IMR-90 (cell line): ENCODE measurements at regions not wholly inside any gene's neighbourhood (a gene's known extent, or its start where the extent isn't known, plus 50 kb on each side); places are given as distances from the start of the nearest gene placed in this dataset.

Experiments used
- ATAC-seq: fragments of 200-7000 bp; cut with Tn5 transposase; 2 replicates; pipeline ENCODE4 v1.9.1; 2020; ENCODE audit warnings: low read depth, mild to moderate bottlenecking, moderate library complexity
- BruUV-seq: library from RNA; stranded (reverse); fragments of 400-500 nt; replicated peaks from 2 replicates; lab custom pipeline; 2021; lab: Mats Ljungman, UMichigan
- CTCF ChIA-PET: fragments of 300-600 bp; formaldehyde crosslinking; extraction: SDS; loops from one replicate; lab custom pipeline; 2021; ENCODE audit warnings: antibody characterized with exemption; lab: Yijun Ruan, JAX
- POLR2A ChIA-PET: fragments of 300-600 bp; sonication (Branson Sonifier 250); formaldehyde crosslinking; loops from one replicate; lab custom pipeline; 2022; ENCODE audit warnings: antibody characterized with exemption; ENCODE audit not compliant: unreplicated experiment; lab: Charles Lee
- DNase-seq: peaks from one replicate; pipeline ENCODE4 v3.0.0; 2013
- H2AFZ ChIP-seq: replicated peaks from 2 replicates; pipeline ENCODE3; 2013; ENCODE audit warnings: low read length, mild to moderate bottlenecking; ENCODE audit not compliant: poor library complexity
- H2AK5ac ChIP-seq: 2 replicates; pipeline ENCODE4 v1.6.1; 2013; ENCODE audit warnings: low read depth, low read length, inconsistent platforms
- H2AK9ac ChIP-seq: replicated peaks from 2 replicates; pipeline ENCODE3; 2013; ENCODE audit warnings: mild to moderate bottlenecking, low read depth, low read length, moderate library complexity; ENCODE audit not compliant: poor library complexity
- H2BK120ac ChIP-seq: 2 replicates; pipeline ENCODE4 v1.6.1; 2013; ENCODE audit warnings: low read depth, low read length, inconsistent platforms
- H2BK15ac ChIP-seq: 3 replicates; pipeline ENCODE4 v1.6.1; 2013; ENCODE audit warnings: low read depth, low read length, inconsistent platforms
- H2BK20ac ChIP-seq: 2 replicates; pipeline ENCODE4 v1.6.1; 2013; ENCODE audit warnings: low read depth, mild to moderate bottlenecking, inconsistent platforms, low read length, moderate library complexity
- H2BK5ac ChIP-seq: 2 replicates; pipeline ENCODE4 v1.6.1; 2013; ENCODE audit warnings: mild to moderate bottlenecking, low read depth, low read length, inconsistent platforms; ENCODE audit not compliant: poor library complexity, severe bottlenecking
- H3K14ac ChIP-seq: replicated peaks from 2 replicates; pipeline ENCODE4 v1.6.1; 2013; ENCODE audit warnings: low read depth, low read length, inconsistent platforms
- H3K18ac ChIP-seq: 2 replicates; pipeline ENCODE4 v1.6.1; 2013; ENCODE audit warnings: low read depth, low read length, control low read depth
- H3K23ac ChIP-seq: 2 replicates; pipeline ENCODE4 v1.6.1; 2013; ENCODE audit warnings: low read depth, low read length, inconsistent platforms
- H3K27ac ChIP-seq: 2 replicates; pipeline ENCODE4 v1.5.1; 2013; ENCODE audit warnings: mild to moderate bottlenecking, control low read depth, low read length; ENCODE audit not compliant: insufficient read depth
- H3K27me3 ChIP-seq: 2 replicates; pipeline ENCODE4 v1.6.1; 2013; ENCODE audit warnings: low read length; ENCODE audit not compliant: control insufficient read depth, insufficient read depth
- H3K36me3 ChIP-seq: 2 replicates; pipeline ENCODE4 v1.6.1; 2013; ENCODE audit warnings: low read length, mixed read lengths; ENCODE audit not compliant: control insufficient read depth, insufficient read depth
- H3K4ac ChIP-seq: 2 replicates; pipeline ENCODE4 v1.6.1; 2013; ENCODE audit warnings: low read depth, low read length, inconsistent platforms
- H3K4me1 ChIP-seq: 2 replicates; pipeline ENCODE4 v1.6.1; 2013; ENCODE audit warnings: low read length, mixed read lengths; ENCODE audit not compliant: control insufficient read depth, insufficient read depth
- H3K4me2 ChIP-seq: 2 replicates; pipeline ENCODE4 v1.6.1; 2013; ENCODE audit warnings: low read depth, mild to moderate bottlenecking, control low read depth, low read length, moderate library complexity
- H3K4me3 ChIP-seq: 2 replicates; pipeline ENCODE4 v1.5.1; 2013; ENCODE audit warnings: low read depth, mild to moderate bottlenecking, control low read depth, low read length, moderate library complexity; ENCODE audit not compliant: insufficient read depth
- H3K56ac ChIP-seq: 2 replicates; pipeline ENCODE4 v1.6.1; 2013; ENCODE audit warnings: low read length, inconsistent platforms; ENCODE audit not compliant: insufficient read depth; ENCODE audit errors: extremely low read depth
- H3K79me1 ChIP-seq, 2 experiments: 2 replicates each; pipeline ENCODE4 v1.6.1; 2013; ENCODE audit warnings: low read length in 2 of 2, inconsistent platforms in 1 of 2, low read depth in 1 of 2
- H3K9ac ChIP-seq: 2 replicates; pipeline ENCODE4 v1.6.1; 2013; ENCODE audit warnings: low read depth, low read length, control low read depth
- H3K9me1 ChIP-seq: 2 replicates; pipeline ENCODE4 v1.6.1; 2013; ENCODE audit warnings: low read length, inconsistent platforms; ENCODE audit not compliant: insufficient read depth
- H3K9me3 ChIP-seq: 2 replicates; pipeline ENCODE4 v1.6.1; 2013; ENCODE audit warnings: low read length; ENCODE audit not compliant: control insufficient read depth, insufficient read depth
- H4K20me1 ChIP-seq: 2 replicates; pipeline ENCODE4 v1.6.1; 2013; ENCODE audit warnings: low read length, inconsistent platforms; ENCODE audit not compliant: insufficient read depth
- H4K5ac ChIP-seq: 2 replicates; pipeline ENCODE4 v1.6.1; 2013; ENCODE audit warnings: mild to moderate bottlenecking, low read depth, low read length, control low read depth
- H4K8ac ChIP-seq, 2 experiments: 2 replicates each; pipeline ENCODE4 v1.6.1; 2013; ENCODE audit warnings: low read depth in 2 of 2, low read length in 2 of 2, control low read depth in 1 of 2, inconsistent platforms in 1 of 2
- H4K91ac ChIP-seq: 2 replicates; pipeline ENCODE4 v1.6.1; 2013; ENCODE audit warnings: low read depth, low read length, inconsistent platforms; ENCODE audit not compliant: insufficient read depth
- BHLHE40 ChIP-seq: fragments of 150-350 bp; IDR thresholded peaks from 2 replicates; pipeline ENCODE4 v1.6.1; 2016; ENCODE audit warnings: mild to moderate bottlenecking, low read depth, low read length
- CEBPB ChIP-seq: IDR thresholded peaks from 2 replicates; pipeline ENCODE4 v1.6.1; 2012; ENCODE audit warnings: low read depth, low read length, improper control_type of control experiment
- CHD1 ChIP-seq: IDR thresholded peaks from 2 replicates; pipeline ENCODE4 v1.6.1; 2012; ENCODE audit warnings: low read depth, low read length, improper control_type of control experiment
- CTCF ChIP-seq: conservative IDR thresholded peaks from 2 replicates; pipeline ENCODE4 v1.5.1; 2012; ENCODE audit warnings: mild to moderate bottlenecking, low read depth, low read length, improper control_type of control experiment
- ELK1 ChIP-seq: fragments of 150-350 bp; IDR thresholded peaks from 2 replicates; pipeline ENCODE4 v1.6.1; 2016; ENCODE audit warnings: low read depth, mild to moderate bottlenecking, low read length, moderate library complexity, borderline replicate concordance
- FOS ChIP-seq: fragments of 150-350 bp; IDR thresholded peaks from 2 replicates; pipeline ENCODE4 v1.6.1; 2016; ENCODE audit warnings: low read depth, low read length
- MAFK ChIP-seq: IDR thresholded peaks from 2 replicates; pipeline ENCODE4 v1.6.1; 2012; ENCODE audit warnings: low read depth, low read length, improper control_type of control experiment
- NFE2L2 ChIP-seq: fragments of 150-350 bp; IDR thresholded peaks from 2 replicates; pipeline ENCODE4 v1.6.1; 2016; ENCODE audit warnings: low read depth, mild to moderate bottlenecking, low read length
- POLR2A ChIP-seq: IDR thresholded peaks from 2 replicates; pipeline ENCODE4 v1.6.1; 2012; ENCODE audit warnings: mild to moderate bottlenecking, low read depth, low read length
- RAD21 ChIP-seq: IDR thresholded peaks from 2 replicates; pipeline ENCODE4 v1.6.1; 2012; ENCODE audit warnings: low read length, improper control_type of control experiment
- RCOR1 ChIP-seq: IDR thresholded peaks from 2 replicates; pipeline ENCODE4 v1.6.1; 2012; ENCODE audit warnings: mild to moderate bottlenecking, low read length, improper control_type of control experiment; ENCODE audit not compliant: insufficient replicate concordance
- RFX5 ChIP-seq: IDR thresholded peaks from 2 replicates; pipeline ENCODE4 v1.8.0; 2012; ENCODE audit warnings: low read depth, mild to moderate bottlenecking, low read length, moderate library complexity
- SMC3 ChIP-seq: fragments of 150-350 bp; IDR thresholded peaks from 2 replicates; pipeline ENCODE4 v1.6.1; 2016; ENCODE audit warnings: low read depth, mild to moderate bottlenecking, antibody characterized with exemption, low read length, moderate library complexity
- WGBS, 2 experiments: methylation state at CpG; one replicate each; pipeline versions ENCODE4 v1.1.5 to v1.1.7; 2013; ENCODE audit warnings: missing lambda C conversion rate in 2 of 2; ENCODE audit not compliant: insufficient read length in 1 of 2; ENCODE audit errors: extremely low coverage in 2 of 2; 5-methylcytosine and 5-hydroxymethylcytosine counted together
- dilution Hi-C: fragments of 300-500 bp; cut with HindIII; formaldehyde crosslinking; loops from one replicate; pipeline ENCODE4 v1.14.3; 2018; ENCODE audit warnings: low sequenced_read_pairs; ENCODE audit not compliant: unreplicated experiment
- in situ Hi-C: fragments of 300-500 bp; cut with MboI; formaldehyde crosslinking; loops from 3 replicates; pipeline ENCODE4 v1.14.3; 2019; ENCODE audit warnings: low sequenced_read_pairs, inconsistent platforms, mixed read lengths
- intact Hi-C: fragments of 100-400 bp; cut with micrococcal nuclease; formaldehyde crosslinking; loops from 2 replicates; pipeline ENCODE4 v1.10.0; 2022

- DNase-seq = peak; percentile 41
- dilution Hi-C loops = no loop called here
Observed at GRCh38 chr20:40009542-40009941, 679.5 kb downstream of the MAFB start.

More at GRCh38 chr20:40009542-40009941, 679.5 kb downstream of the MAFB start:
- no peak overlapping the region for H2BK15ac ChIP-seq
- no peaks in the 10 kb centered on the region for H4K20me1 ChIP-seq
- H3K18ac ChIP-seq = no peak overlapping the region
- H3K9me1 ChIP-seq = no peaks in the 10 kb centered on the region
- BruUV-seq = no TSS peak
- no peaks in the 10 kb centered on the region for H3K36me3 ChIP-seq
- H3K4me1 ChIP-seq = no peaks in the 10 kb centered on the region
- in situ Hi-C loops = no loop called here
- no peak for ATAC-seq
- no peak overlapping the region for H3K23ac ChIP-seq
- H3K9me3 ChIP-seq = no peaks in the 10 kb centered on the region
- no peak overlapping the region for H2AK5ac ChIP-seq
- no peak overlapping the region for H2AK9ac ChIP-seq
- H4K5ac ChIP-seq = no peak overlapping the region
- TF ChIP-seq BHLHE40 (no peak), ELK1 (no peak), POLR2A (no peak), CEBPB (no peak), CHD1 (no peak), FOS (no peak), NFE2L2 (no peak), RCOR1 (no peak), SMC3 (no peak), RFX5 (no peak), MAFK (no peak), RAD21 (no peak), CTCF (no peak)
- H2BK120ac ChIP-seq = no peak overlapping the region
- no peaks in the 10 kb centered on the region for H3K79me1 ChIP-seq
- intact Hi-C loops = no loop called here
- no peak overlapping the region for H3K56ac ChIP-seq
- no peak overlapping the region for H3K4me2 ChIP-seq
- no peak overlapping the region for H4K91ac ChIP-seq
- H3K14ac ChIP-seq = no peak overlapping the region
- no CpG with 5 or more reads among the region's 3 CpGs for WGBS, 2 experiments
- no peaks in the 10 kb centered on the region for H3K27me3 ChIP-seq
- no peak overlapping the region for H3K4me3 ChIP-seq
- ChIA-PET CTCF (no interaction called here), POLR2A (no interaction called here)
- no peak overlapping the region for H2AFZ ChIP-seq
- no peak overlapping the region for H3K4ac ChIP-seq
- no peak overlapping the region for H2BK20ac ChIP-seq
- H4K8ac ChIP-seq = no peak overlapping the region
- H3K27ac ChIP-seq = no peak overlapping the region
- no peak overlapping the region for H2BK5ac ChIP-seq
- H3K9ac ChIP-seq = no peak overlapping the region
